ENCODE measurements at regions not wholly inside any gene's neighbourhood (a gene's known extent, or its start where the extent isn't known, plus 50 kb on each side); places are given as distances from the start of the nearest gene placed in this dataset.

DNA sequence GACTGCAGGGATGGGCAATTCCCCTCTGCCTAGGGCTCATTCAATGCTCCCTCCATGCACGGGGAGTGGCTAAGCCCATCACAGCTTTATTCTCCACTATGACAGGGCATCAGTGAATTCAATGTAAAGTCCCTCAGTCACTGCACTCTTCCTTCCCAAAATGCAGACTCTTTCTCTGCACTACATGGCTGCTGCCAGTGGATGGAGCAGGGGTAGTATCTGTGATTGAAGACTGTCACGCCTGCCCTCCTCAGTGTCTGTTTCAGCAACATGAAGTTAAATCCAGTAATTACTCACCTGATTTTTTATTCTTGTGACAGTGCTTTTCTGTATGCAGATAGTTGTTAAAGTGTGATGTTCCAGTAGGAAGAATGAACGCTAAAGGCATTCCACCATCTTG, 1323.2 kb downstream of the AMY1C start (continued):
- TF ChIP-seq PCBP1 (IDR thresholded peaks at IDR 0.05; ENCODE audit: borderline replicate concordance, low read depth, low read length) = no peak
- TF ChIP-seq, protein P1, sequence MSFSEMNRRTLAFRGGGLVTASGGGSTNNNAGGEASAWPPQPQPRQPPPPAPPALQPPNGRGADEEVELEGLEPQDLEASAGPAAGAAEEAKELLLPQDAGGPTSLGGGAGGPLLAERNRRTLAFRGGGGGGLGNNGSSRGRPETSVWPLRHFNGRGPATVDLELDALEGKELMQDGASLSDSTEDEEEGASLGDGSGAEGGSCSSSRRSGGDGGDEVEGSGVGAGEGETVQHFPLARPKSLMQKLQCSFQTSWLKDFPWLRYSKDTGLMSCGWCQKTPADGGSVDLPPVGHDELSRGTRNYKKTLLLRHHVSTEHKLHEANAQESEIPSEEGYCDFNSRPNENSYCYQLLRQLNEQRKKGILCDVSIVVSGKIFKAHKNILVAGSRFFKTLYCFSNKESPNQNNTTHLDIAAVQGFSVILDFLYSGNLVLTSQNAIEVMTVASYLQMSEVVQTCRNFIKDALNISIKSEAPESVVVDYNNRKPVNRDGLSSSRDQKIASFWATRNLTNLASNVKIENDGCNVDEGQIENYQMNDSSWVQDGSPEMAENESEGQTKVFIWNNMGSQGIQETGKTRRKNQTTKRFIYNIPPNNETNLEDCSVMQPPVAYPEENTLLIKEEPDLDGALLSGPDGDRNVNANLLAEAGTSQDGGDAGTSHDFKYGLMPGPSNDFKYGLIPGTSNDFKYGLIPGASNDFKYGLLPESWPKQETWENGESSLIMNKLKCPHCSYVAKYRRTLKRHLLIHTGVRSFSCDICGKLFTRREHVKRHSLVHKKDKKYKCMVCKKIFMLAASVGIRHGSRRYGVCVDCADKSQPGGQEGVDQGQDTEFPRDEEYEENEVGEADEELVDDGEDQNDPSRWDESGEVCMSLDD (CRISPR knock-in tag; IDR thresholded peaks at IDR 0.05; ENCODE audit: borderline replicate concordance) = no peak
- no peak for TF ChIP-seq ZFX (CRISPR knock-in tag; IDR thresholded peaks at IDR 0.05; ENCODE audit: low read depth)
- no peak for TF ChIP-seq PATZ1 (CRISPR knock-in tag; IDR thresholded peaks at IDR 0.05)
- TF ChIP-seq SAFB2 (CRISPR knock-in tag; IDR thresholded peaks at IDR 0.05; ENCODE audit: borderline replicate concordance, low read depth) = no peak
- TF ChIP-seq SMC3 (IDR thresholded peaks at IDR 0.05; ENCODE audit: low read length) = 0 out of 2 replicates have a peak, but pooled peaks have one; percentile 8
- TF ChIP-seq XRCC5 (optimal IDR thresholded peaks at IDR 0.05; ENCODE audit: low read length) = no peak
- no peak for TF ChIP-seq DNMT1 (CRISPR knock-in tag; IDR thresholded peaks at IDR 0.05)
- no peak for TF ChIP-seq ZNF615 (CRISPR knock-in tag; IDR thresholded peaks at IDR 0.05; ENCODE audit: borderline replicate concordance)
- TF ChIP-seq, protein P2, sequence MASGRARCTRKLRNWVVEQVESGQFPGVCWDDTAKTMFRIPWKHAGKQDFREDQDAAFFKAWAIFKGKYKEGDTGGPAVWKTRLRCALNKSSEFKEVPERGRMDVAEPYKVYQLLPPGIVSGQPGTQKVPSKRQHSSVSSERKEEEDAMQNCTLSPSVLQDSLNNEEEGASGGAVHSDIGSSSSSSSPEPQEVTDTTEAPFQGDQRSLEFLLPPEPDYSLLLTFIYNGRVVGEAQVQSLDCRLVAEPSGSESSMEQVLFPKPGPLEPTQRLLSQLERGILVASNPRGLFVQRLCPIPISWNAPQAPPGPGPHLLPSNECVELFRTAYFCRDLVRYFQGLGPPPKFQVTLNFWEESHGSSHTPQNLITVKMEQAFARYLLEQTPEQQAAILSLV (CRISPR knock-in tag; IDR thresholded peaks at IDR 0.05; ENCODE audit: borderline replicate concordance) = no peak
- TF ChIP-seq STAG1 (CRISPR knock-in tag; IDR thresholded peaks at IDR 0.05) = peak; percentile 39
- TF ChIP-seq ZNF569 (CRISPR knock-in tag; IDR thresholded peaks at IDR 0.05; ENCODE audit: borderline replicate concordance) = no peak
- no peak for TF ChIP-seq ISL2 (CRISPR knock-in tag; IDR thresholded peaks at IDR 0.05)
- TF ChIP-seq SAP130 (CRISPR knock-in tag; IDR thresholded peaks at IDR 0.05; ENCODE audit: low read depth) = no peak
- TF ChIP-seq ZBTB38 (CRISPR knock-in tag; IDR thresholded peaks at IDR 0.05) = no peak
- TF ChIP-seq, protein P3, sequence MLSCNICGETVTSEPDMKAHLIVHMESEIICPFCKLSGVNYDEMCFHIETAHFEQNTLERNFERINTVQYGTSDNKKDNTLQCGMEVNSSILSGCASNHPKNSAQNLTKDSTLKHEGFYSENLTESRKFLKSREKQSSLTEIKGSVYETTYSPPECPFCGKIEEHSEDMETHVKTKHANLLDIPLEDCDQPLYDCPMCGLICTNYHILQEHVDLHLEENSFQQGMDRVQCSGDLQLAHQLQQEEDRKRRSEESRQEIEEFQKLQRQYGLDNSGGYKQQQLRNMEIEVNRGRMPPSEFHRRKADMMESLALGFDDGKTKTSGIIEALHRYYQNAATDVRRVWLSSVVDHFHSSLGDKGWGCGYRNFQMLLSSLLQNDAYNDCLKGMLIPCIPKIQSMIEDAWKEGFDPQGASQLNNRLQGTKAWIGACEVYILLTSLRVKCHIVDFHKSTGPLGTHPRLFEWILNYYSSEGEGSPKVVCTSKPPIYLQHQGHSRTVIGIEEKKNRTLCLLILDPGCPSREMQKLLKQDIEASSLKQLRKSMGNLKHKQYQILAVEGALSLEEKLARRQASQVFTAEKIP (CRISPR knock-in tag; IDR thresholded peaks at IDR 0.05; ENCODE audit: borderline replicate concordance) = no peak
